SU-DHL-6 (cell line): ENCODE measurements at regions not wholly inside any gene's neighbourhood (a gene's known extent, or its start where the extent isn't known, plus 50 kb on each side); places are given as distances from the start of the nearest gene placed in this dataset.

Experiments used
- EZH2phosphoT487 ChIP-seq: fragments of 200-600 bp; sonication (generic), shearing (Covaris generic); conservative IDR thresholded peaks from 2 replicates; pipeline ENCODE4 v1.6.1; 2018; ENCODE audit warnings: mild to moderate bottlenecking, antibody characterized with exemption, low read length, moderate library complexity, mixed read lengths
- TF ChIP-seq, protein P1 (sequence below): fragments of 200-600 bp; sonication (generic); IDR thresholded peaks from one replicate; pipeline ENCODE4 v1.5.1; 2017; ENCODE audit warnings: antibody characterized with exemption, mild to moderate bottlenecking, low read length, moderate library complexity; ENCODE audit not compliant: insufficient read depth, poor library complexity, severe bottlenecking

DNA sequence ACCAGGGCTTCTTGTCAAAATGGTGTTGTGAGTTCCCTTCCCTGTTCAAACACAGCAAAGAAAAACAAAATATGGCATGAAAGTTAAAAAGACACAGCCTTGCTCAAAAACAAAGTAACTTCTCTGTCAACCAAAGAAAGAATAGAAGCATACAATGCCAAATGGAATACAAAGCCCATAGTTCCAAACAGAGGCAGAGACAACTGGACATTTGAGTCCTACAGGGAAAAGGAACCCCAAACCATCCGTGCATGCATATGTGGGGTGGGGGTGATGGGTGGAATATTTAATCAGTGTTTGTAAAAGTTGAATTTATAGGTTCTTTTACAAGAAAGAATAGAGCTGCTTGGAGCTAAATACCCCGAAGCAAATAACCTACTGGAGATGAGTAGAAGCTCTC lies 218.7 kb downstream of the FAM76B start:
- TF ChIP-seq, protein P1, sequence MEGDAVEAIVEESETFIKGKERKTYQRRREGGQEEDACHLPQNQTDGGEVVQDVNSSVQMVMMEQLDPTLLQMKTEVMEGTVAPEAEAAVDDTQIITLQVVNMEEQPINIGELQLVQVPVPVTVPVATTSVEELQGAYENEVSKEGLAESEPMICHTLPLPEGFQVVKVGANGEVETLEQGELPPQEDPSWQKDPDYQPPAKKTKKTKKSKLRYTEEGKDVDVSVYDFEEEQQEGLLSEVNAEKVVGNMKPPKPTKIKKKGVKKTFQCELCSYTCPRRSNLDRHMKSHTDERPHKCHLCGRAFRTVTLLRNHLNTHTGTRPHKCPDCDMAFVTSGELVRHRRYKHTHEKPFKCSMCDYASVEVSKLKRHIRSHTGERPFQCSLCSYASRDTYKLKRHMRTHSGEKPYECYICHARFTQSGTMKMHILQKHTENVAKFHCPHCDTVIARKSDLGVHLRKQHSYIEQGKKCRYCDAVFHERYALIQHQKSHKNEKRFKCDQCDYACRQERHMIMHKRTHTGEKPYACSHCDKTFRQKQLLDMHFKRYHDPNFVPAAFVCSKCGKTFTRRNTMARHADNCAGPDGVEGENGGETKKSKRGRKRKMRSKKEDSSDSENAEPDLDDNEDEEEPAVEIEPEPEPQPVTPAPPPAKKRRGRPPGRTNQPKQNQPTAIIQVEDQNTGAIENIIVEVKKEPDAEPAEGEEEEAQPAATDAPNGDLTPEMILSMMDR = no peak
- no peak for TF ChIP-seq EZH2phosphoT487
